ENCODE measurements at regions not wholly inside any gene's neighbourhood (a gene's known extent, or its start where the extent isn't known, plus 50 kb on each side); places are given as distances from the start of the nearest gene placed in this dataset.

- Histone ChIP-seq H3K79me2 (ENCODE audit: control insufficient read depth, insufficient read depth, low read length) (no peaks in the 10 kb centered on the region), H3K4me2 (replicated peaks; ENCODE audit: low read depth, low read length, poor library complexity, severe bottlenecking) (no peak overlapping the region), H3K27me3 (replicated peaks in 1 of 4; ENCODE audit: control extremely low read depth in 1 of 4, control insufficient read depth in 3 of 4, insufficient read depth in 4 of 4, low read length in 3 of 4) (no peaks in the 10 kb centered on the region), H3K27ac (ENCODE audit: low read length in 2 of 2) (no peak overlapping the region), H2AFZ (ENCODE audit: insufficient read depth, low read depth, low read length, poor library complexity, severe bottlenecking) (no peak overlapping the region), H4K20me1 (ENCODE audit: control insufficient read depth, insufficient read depth, low read length, poor library complexity, severe bottlenecking) (no peaks in the 10 kb centered on the region), H3K9ac (ENCODE audit: low read length) (no peak overlapping the region), H3K4me1 (ENCODE audit: control insufficient read depth in 2 of 2, insufficient read depth in 2 of 2, low read length in 2 of 2) (no peaks in the 10 kb centered on the region), H3K9me3 (ENCODE audit: control extremely low read depth in 1 of 3, control insufficient read depth in 2 of 3, insufficient read depth in 1 of 3, low read length in 2 of 3) (peaks cover 0 to 3% (median 0%) of the 10 kb centered on the region in 3 donors), H3K36me3 (replicated peaks in 1 of 2; ENCODE audit: control extremely low read depth in 1 of 2, control insufficient read depth in 1 of 2, extremely low read depth in 1 of 2, insufficient read depth in 2 of 2, low read length in 1 of 2) (no peaks in the 10 kb centered on the region), H3K4me3 (ENCODE audit: control extremely low read depth in 1 of 5, extremely low read depth in 1 of 5, insufficient read depth in 1 of 5, low read depth in 2 of 5, low read length in 4 of 5) (no peak overlapping the region)
- CTCF ChIA-PET, result no interaction called here
- WGBS (ENCODE audit: insufficient coverage), result no CpG with 5 or more reads among the region's 1 CpG
- DNase-seq, result no peak
- TF ChIP-seq EZH2 (IDR thresholded peaks at IDR 0.05; ENCODE audit: borderline replicate concordance, insufficient read depth, low read depth, low read length, poor library complexity, severe bottlenecking), result no peak
- TF ChIP-seq CTCF (IDR thresholded peaks at IDR 0.05), result no peak
- no peaks in the 10 kb centered on the region for H3K4me1 Mint-ChIP-seq
- peaks cover 5% of the 10 kb centered on the region for H3K9me3 Mint-ChIP-seq (ENCODE audit: insufficient read depth)
- peaks cover 5% of the 10 kb centered on the region for H3K27me3 Mint-ChIP-seq
- no peak overlapping the region for H3K27ac Mint-ChIP-seq
- intact Hi-C loops (cut with micrococcal nuclease), result no loop called here
- no peak for ATAC-seq (ENCODE audit: low read depth)
- POLR2A ChIA-PET, result no interaction called here
- no peak overlapping the region for H3K4me3 Mint-ChIP-seq
Observed at GRCh38 chr2:16413947-16414346, 251.7 kb downstream of the CYRIA start.

GRCh38 chr2:16413285-16413684 lies 252.3 kb downstream of the CYRIA start:
- Histone ChIP-seq H4K20me1 (ENCODE audit: control insufficient read depth, insufficient read depth, low read length, poor library complexity, severe bottlenecking) (no peaks in the 10 kb centered on the region), H3K9me3 (ENCODE audit: control extremely low read depth in 1 of 3, control insufficient read depth in 2 of 3, insufficient read depth in 1 of 3, low read length in 2 of 3) (peaks cover 0 to 3% (median 0%) of the 10 kb centered on the region in 3 donors), H3K79me2 (ENCODE audit: control insufficient read depth, insufficient read depth, low read length) (no peaks in the 10 kb centered on the region), H3K4me3 (ENCODE audit: control extremely low read depth in 1 of 5, extremely low read depth in 1 of 5, insufficient read depth in 1 of 5, low read depth in 2 of 5, low read length in 4 of 5) (no peak overlapping the region), H2AFZ (ENCODE audit: insufficient read depth, low read depth, low read length, poor library complexity, severe bottlenecking) (no peak overlapping the region), H3K9ac (ENCODE audit: low read length) (no peak overlapping the region), H3K27me3 (replicated peaks in 1 of 4; ENCODE audit: control extremely low read depth in 1 of 4, control insufficient read depth in 3 of 4, insufficient read depth in 4 of 4, low read length in 3 of 4) (no peaks in the 10 kb centered on the region), H3K4me1 (ENCODE audit: control insufficient read depth in 2 of 2, insufficient read depth in 2 of 2, low read length in 2 of 2) (no peaks in the 10 kb centered on the region), H3K36me3 (replicated peaks in 1 of 2; ENCODE audit: control extremely low read depth in 1 of 2, control insufficient read depth in 1 of 2, extremely low read depth in 1 of 2, insufficient read depth in 2 of 2, low read length in 1 of 2) (no peaks in the 10 kb centered on the region), H3K4me2 (replicated peaks; ENCODE audit: low read depth, low read length, poor library complexity, severe bottlenecking) (no peak overlapping the region), H3K27ac (ENCODE audit: low read length in 2 of 2) (no peak overlapping the region)
- ChIA-PET POLR2A (no interaction called here), CTCF (no interaction called here)
- TF ChIP-seq CTCF (IDR thresholded peaks at IDR 0.05), result no peak
- no peak for TF ChIP-seq EZH2 (IDR thresholded peaks at IDR 0.05; ENCODE audit: borderline replicate concordance, insufficient read depth, low read depth, low read length, poor library complexity, severe bottlenecking)
- ATAC-seq (ENCODE audit: low read depth), result no peak
- H3K4me3 Mint-ChIP-seq, result no peak overlapping the region
- 22% methylated on average over 4 of the region's 5 CpGs for WGBS (ENCODE audit: insufficient coverage)
- no peak overlapping the region for H3K27ac Mint-ChIP-seq
- intact Hi-C loops (cut with micrococcal nuclease), result no loop called here
- H3K27me3 Mint-ChIP-seq, result peaks cover 5% of the 10 kb centered on the region
- no peak for DNase-seq
- peaks cover 5% of the 10 kb centered on the region for H3K9me3 Mint-ChIP-seq (ENCODE audit: insufficient read depth)
- no peaks in the 10 kb centered on the region for H3K4me1 Mint-ChIP-seq

Data from B cell (primary cell).